Heart left ventricle (tissue), 13 donors: ENCODE measurements at regions not wholly inside any gene's neighbourhood (a gene's known extent, or its start where the extent isn't known, plus 50 kb on each side); places are given as distances from the start of the nearest gene placed in this dataset.

Source experiments
- POLR2A ChIP-seq, 2 donors: fragments of 450-650 bp; IDR thresholded peaks; one replicate each; pipeline ENCODE4 v1.6.1; 2017; ENCODE audit warnings: antibody characterized with exemption in 2 of 2, mild to moderate bottlenecking in 2 of 2, moderate library complexity in 2 of 2
- TF ChIP-seq, protein P1 (sequence below), 12 donors: fragments of 200-600 bp; sonication (generic) in 4 of 12; IDR thresholded peaks; one replicate each; pipeline versions ENCODE4 v1.5.0 to v1.8.0; 2018 to 2022; ENCODE audit warnings: antibody characterized with exemption in 12 of 12, mild to moderate bottlenecking in 5 of 12
- donor health status: ischemic (EF 13 %, LVEDD 7.1; RV severe dilation, severe dysfunction).
- donor health status: DM: no; HTN: yes; CAD: no.
- donor health status: DM: no; HTN: no; CAD: no.
- donor health status: ischemic (EF 25% LVEDD 6.9; RV normal size, moderate dysfunction).
- donor health status: ischemic (EF 25% LVEDD 5.7; RV mildly dilated, moderate dysfunction).
- donor health status: ischemic (EF 35%, LVEDD 5.7; RV mildly dilated, moderate dysfunction).
- donor health status: nonischemic (EF 11% LVEDD 7.7; RV severe dilation, severe dysfunction).
- donor health status: DM: yes; HTN: yes; CAD: no.
- donor health status: PGD.
- donor health status: ischemic (EF 29% LVEDD 5.4; RV normal size, mild dysfunction).
- donor health status: nonischemic (EF 23%, LVEDD 6.1; RV moderate dilation, normal function).

- TF ChIP-seq POLR2A (IDR thresholded peaks at IDR 0.05): no peak
- TF ChIP-seq, protein P1, sequence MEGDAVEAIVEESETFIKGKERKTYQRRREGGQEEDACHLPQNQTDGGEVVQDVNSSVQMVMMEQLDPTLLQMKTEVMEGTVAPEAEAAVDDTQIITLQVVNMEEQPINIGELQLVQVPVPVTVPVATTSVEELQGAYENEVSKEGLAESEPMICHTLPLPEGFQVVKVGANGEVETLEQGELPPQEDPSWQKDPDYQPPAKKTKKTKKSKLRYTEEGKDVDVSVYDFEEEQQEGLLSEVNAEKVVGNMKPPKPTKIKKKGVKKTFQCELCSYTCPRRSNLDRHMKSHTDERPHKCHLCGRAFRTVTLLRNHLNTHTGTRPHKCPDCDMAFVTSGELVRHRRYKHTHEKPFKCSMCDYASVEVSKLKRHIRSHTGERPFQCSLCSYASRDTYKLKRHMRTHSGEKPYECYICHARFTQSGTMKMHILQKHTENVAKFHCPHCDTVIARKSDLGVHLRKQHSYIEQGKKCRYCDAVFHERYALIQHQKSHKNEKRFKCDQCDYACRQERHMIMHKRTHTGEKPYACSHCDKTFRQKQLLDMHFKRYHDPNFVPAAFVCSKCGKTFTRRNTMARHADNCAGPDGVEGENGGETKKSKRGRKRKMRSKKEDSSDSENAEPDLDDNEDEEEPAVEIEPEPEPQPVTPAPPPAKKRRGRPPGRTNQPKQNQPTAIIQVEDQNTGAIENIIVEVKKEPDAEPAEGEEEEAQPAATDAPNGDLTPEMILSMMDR (IDR thresholded peaks at IDR 0.05): no peak
Observed at GRCh38 chr6:150510576-150510975, 89.1 kb upstream of the PLEKHG1 start.
